ENCODE measurements at regions not wholly inside any gene's neighbourhood (a gene's known extent, or its start where the extent isn't known, plus 50 kb on each side); places are given as distances from the start of the nearest gene placed in this dataset.

DNA sequence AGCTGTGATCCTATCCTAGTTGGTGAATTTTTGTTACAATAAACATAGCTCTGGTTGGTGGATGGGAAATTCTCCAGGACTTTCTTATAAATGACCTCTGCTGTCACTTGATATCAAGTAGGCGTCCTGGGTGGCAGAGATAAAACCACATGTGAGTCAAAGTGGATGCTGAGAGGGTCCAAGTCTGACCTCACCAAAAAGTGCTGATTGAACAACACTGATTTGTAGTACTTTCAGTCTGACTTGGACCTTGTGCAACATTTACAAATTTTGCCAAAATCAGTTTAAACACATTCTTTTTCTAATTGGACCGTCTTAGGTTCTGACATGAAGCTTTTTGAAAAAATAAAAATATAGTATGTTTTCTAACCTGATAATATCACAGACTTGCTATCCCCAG lies 585.6 kb downstream of the GALC start (continued):
- TF ChIP-seq ELK1 (IDR thresholded peaks at IDR 0.05; ENCODE audit: low read depth, low read length) = no peak
- TF ChIP-seq, protein P1, sequence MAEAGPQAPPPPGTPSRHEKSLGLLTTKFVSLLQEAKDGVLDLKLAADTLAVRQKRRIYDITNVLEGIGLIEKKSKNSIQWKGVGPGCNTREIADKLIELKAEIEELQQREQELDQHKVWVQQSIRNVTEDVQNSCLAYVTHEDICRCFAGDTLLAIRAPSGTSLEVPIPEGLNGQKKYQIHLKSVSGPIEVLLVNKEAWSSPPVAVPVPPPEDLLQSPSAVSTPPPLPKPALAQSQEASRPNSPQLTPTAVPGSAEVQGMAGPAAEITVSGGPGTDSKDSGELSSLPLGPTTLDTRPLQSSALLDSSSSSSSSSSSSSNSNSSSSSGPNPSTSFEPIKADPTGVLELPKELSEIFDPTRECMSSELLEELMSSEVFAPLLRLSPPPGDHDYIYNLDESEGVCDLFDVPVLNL (IDR thresholded peaks at IDR 0.05; ENCODE audit: low read depth, low read length) = no peak
- TF ChIP-seq, protein P2, sequence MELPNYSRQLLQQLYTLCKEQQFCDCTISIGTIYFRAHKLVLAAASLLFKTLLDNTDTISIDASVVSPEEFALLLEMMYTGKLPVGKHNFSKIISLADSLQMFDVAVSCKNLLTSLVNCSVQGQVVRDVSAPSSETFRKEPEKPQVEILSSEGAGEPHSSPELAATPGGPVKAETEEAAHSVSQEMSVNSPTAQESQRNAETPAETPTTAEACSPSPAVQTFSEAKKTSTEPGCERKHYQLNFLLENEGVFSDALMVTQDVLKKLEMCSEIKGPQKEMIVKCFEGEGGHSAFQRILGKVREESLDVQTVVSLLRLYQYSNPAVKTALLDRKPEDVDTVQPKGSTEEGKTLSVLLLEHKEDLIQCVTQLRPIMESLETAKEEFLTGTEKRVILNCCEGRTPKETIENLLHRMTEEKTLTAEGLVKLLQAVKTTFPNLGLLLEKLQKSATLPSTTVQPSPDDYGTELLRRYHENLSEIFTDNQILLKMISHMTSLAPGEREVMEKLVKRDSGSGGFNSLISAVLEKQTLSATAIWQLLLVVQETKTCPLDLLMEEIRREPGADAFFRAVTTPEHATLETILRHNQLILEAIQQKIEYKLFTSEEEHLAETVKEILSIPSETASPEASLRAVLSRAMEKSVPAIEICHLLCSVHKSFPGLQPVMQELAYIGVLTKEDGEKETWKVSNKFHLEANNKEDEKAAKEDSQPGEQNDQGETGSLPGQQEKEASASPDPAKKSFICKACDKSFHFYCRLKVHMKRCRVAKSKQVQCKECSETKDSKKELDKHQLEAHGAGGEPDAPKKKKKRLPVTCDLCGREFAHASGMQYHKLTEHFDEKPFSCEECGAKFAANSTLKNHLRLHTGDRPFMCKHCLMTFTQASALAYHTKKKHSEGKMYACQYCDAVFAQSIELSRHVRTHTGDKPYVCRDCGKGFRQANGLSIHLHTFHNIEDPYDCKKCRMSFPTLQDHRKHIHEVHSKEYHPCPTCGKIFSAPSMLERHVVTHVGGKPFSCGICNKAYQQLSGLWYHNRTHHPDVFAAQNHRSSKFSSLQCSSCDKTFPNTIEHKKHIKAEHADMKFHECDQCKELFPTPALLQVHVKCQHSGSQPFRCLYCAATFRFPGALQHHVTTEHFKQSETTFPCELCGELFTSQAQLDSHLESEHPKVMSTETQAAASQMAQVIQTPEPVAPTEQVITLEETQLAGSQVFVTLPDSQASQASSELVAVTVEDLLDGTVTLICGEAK (IDR thresholded peaks at IDR 0.05; ENCODE audit: borderline replicate concordance) = no peak
- no peak for TF ChIP-seq MLLT1 (IDR thresholded peaks at IDR 0.05)
- no peak for TF ChIP-seq FOXM1 (IDR thresholded peaks at IDR 0.05; ENCODE audit: low read depth, low read length)
- TF ChIP-seq TBL1XR1 (IDR thresholded peaks at IDR 0.05; ENCODE audit: low read depth, low read length) = no peak
- no peak for TF ChIP-seq WRNIP1 (IDR thresholded peaks at IDR 0.05; ENCODE audit: borderline replicate concordance, low read depth, low read length)
